ENCODE measurements at regions not wholly inside any gene's neighbourhood (a gene's known extent, or its start where the extent isn't known, plus 50 kb on each side); places are given as distances from the start of the nearest gene placed in this dataset.
A peak's percentile ranks its signal among the peaks of the same experiment; 100 is the strongest.

- FAIRE-seq, result no peak
- Histone ChIP-seq H3K27ac (ENCODE audit: low read depth in 2 of 2, low read length in 2 of 2) (no peak overlapping the region), H3K4me3 (ENCODE audit: low read length in 3 of 3) (no peak overlapping the region), H3K36me3 (ENCODE audit: control insufficient read depth in 2 of 3, insufficient read depth in 3 of 3, low read length in 3 of 3) (no peaks in the 10 kb centered on the region), H3K9me3 (ENCODE audit: control insufficient read depth in 2 of 3, insufficient read depth in 1 of 3, low read length in 3 of 3) (no peaks in the 10 kb centered on the region), H3K4me1 (ENCODE audit: control insufficient read depth in 2 of 3, insufficient read depth in 2 of 3, low read depth in 1 of 3, low read length in 3 of 3) (peaks cover 0 to 7% (median 3%) of the 10 kb centered on the region in 3 donors), H3K9ac (ENCODE audit: low read length in 3 of 3) (no peak overlapping the region), H3K27me3 (ENCODE audit: control insufficient read depth, insufficient read depth, low read length) (no peaks in the 10 kb centered on the region)
- TF ChIP-seq, protein P1, sequence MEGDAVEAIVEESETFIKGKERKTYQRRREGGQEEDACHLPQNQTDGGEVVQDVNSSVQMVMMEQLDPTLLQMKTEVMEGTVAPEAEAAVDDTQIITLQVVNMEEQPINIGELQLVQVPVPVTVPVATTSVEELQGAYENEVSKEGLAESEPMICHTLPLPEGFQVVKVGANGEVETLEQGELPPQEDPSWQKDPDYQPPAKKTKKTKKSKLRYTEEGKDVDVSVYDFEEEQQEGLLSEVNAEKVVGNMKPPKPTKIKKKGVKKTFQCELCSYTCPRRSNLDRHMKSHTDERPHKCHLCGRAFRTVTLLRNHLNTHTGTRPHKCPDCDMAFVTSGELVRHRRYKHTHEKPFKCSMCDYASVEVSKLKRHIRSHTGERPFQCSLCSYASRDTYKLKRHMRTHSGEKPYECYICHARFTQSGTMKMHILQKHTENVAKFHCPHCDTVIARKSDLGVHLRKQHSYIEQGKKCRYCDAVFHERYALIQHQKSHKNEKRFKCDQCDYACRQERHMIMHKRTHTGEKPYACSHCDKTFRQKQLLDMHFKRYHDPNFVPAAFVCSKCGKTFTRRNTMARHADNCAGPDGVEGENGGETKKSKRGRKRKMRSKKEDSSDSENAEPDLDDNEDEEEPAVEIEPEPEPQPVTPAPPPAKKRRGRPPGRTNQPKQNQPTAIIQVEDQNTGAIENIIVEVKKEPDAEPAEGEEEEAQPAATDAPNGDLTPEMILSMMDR (IDR thresholded peaks at IDR 0.05; ENCODE audit: borderline replicate concordance, extremely low read depth, insufficient read depth), result no peak
- DNase-seq, result no peak
- intact Hi-C loops (cut with DNase I), result no loop called here
These were observed 417.8 kb upstream of the INTU start for GRCh38 chr4:127214931-127215330.

DNA sequence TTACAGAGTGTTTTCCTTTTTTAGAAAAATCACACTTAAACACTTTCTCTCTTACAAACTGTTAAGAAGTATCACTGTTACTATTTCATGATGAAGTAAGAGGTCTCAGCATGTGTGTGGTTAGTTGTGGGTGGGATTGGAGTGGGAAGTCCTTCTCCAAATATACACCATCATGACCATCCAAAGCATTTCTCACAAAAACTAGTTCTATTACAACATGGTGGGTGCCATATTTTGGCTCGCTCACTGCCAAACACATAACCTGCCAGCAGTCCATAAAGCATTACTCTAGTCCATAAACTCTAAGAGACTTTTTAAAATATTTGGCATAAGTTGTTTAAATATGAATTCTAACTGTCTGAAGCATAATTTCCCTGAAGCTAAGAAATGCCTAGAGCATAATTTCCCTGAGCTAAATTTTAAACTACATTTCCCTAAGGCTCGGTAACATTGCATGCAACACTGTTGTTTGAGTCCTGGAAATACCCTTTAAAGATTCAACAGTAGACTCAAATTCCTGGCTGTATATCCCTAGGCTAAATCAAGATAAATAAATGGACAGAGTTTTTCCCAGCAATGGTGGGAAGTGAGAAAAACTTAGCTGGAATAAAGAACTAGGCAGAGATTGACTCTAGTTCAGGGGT lies 415.0 kb upstream of the INTU start:
- peaks cover 0 to 3% (median 2%) of the 10 kb centered on the region in 3 donors for H3K4me1 ChIP-seq (ENCODE audit: control insufficient read depth in 2 of 3, insufficient read depth in 2 of 3, low read depth in 1 of 3, low read length in 3 of 3)
- intact Hi-C loops (cut with DNase I), result no loop called here
- DNase-seq, result no peak
- H3K27ac ChIP-seq (ENCODE audit: low read depth in 2 of 2, low read length in 2 of 2), result no peak overlapping the region
- no peaks in the 10 kb centered on the region for H3K27me3 ChIP-seq (ENCODE audit: control insufficient read depth, insufficient read depth, low read length)
- no peaks in the 10 kb centered on the region for H3K36me3 ChIP-seq (ENCODE audit: control insufficient read depth in 2 of 3, insufficient read depth in 3 of 3, low read length in 3 of 3)
- H3K9me3 ChIP-seq (ENCODE audit: control insufficient read depth in 2 of 3, insufficient read depth in 1 of 3, low read length in 3 of 3), result no peaks in the 10 kb centered on the region
- FAIRE-seq, result no peak
- no peak overlapping the region for H3K4me3 ChIP-seq (ENCODE audit: low read length in 3 of 3)
- no peak overlapping the region for H3K9ac ChIP-seq (ENCODE audit: low read length in 3 of 3)
- TF ChIP-seq, protein P1 (IDR thresholded peaks at IDR 0.05; ENCODE audit: borderline replicate concordance, extremely low read depth, insufficient read depth), result no peak

DNA sequence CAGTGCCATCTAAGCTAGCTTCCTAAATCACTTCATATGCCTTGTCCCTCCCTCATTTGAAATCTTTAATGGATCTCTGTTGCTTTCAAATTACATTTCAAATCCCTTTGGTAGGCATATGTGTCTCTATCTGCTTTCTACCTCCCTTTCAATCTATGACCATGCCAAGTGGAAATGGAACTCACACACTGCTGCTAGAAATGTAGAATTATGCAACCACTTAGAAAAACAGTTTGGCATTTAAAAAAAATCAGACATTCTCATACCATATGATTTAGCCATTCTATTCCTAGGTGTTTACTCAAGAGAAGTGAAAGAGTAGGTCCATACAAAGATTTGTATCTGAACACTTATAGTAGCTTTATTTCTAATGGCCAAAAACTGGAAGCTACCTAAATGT lies 413.5 kb upstream of the INTU start:
- TF ChIP-seq, protein P1 (IDR thresholded peaks at IDR 0.05; ENCODE audit: borderline replicate concordance, extremely low read depth, insufficient read depth), result no peak
- H3K4me3 ChIP-seq (ENCODE audit: low read length in 3 of 3), result no peak overlapping the region
- no peaks in the 10 kb centered on the region for H3K9me3 ChIP-seq (ENCODE audit: control insufficient read depth in 2 of 3, insufficient read depth in 1 of 3, low read length in 3 of 3)
- no peak for FAIRE-seq
- H3K9ac ChIP-seq (ENCODE audit: low read length in 3 of 3), result no peak overlapping the region
- intact Hi-C loops (cut with DNase I), result no loop called here
- no peak for DNase-seq
- no peak overlapping the region for H3K27ac ChIP-seq (ENCODE audit: low read depth in 2 of 2, low read length in 2 of 2)
- no peaks in the 10 kb centered on the region for H3K27me3 ChIP-seq (ENCODE audit: control insufficient read depth, insufficient read depth, low read length)
- H3K4me1 ChIP-seq (ENCODE audit: control insufficient read depth in 2 of 3, insufficient read depth in 2 of 3, low read depth in 1 of 3, low read length in 3 of 3), result peaks cover 0 to under 1% (median 0%) of the 10 kb centered on the region in 3 donors
- no peaks in the 10 kb centered on the region for H3K36me3 ChIP-seq (ENCODE audit: control insufficient read depth in 2 of 3, insufficient read depth in 3 of 3, low read length in 3 of 3)

- H3K9me3 ChIP-seq (ENCODE audit: control insufficient read depth in 2 of 3, insufficient read depth in 1 of 3, low read length in 3 of 3), result no peaks in the 10 kb centered on the region
- H3K27ac ChIP-seq (ENCODE audit: low read depth in 2 of 2, low read length in 2 of 2), result no peak overlapping the region
- H3K27me3 ChIP-seq (ENCODE audit: control insufficient read depth, insufficient read depth, low read length), result no peaks in the 10 kb centered on the region
- no peaks in the 10 kb centered on the region for H3K4me1 ChIP-seq (ENCODE audit: control insufficient read depth in 2 of 3, insufficient read depth in 2 of 3, low read depth in 1 of 3, low read length in 3 of 3)
- H3K36me3 ChIP-seq (ENCODE audit: control insufficient read depth in 2 of 3, insufficient read depth in 3 of 3, low read length in 3 of 3), result no peaks in the 10 kb centered on the region
- DNase-seq (peak in 1 of 5 donors; percentile 49), FAIRE-seq (no peak)
- H3K9ac ChIP-seq (ENCODE audit: low read length in 3 of 3), result no peak overlapping the region
- H3K4me3 ChIP-seq (ENCODE audit: low read length in 3 of 3), result no peak overlapping the region
- TF ChIP-seq, protein P1 (IDR thresholded peaks at IDR 0.05; ENCODE audit: borderline replicate concordance, extremely low read depth, insufficient read depth), result no peak
- intact Hi-C loops (cut with DNase I), result no loop called here
These were observed 408.2 kb upstream of the INTU start for GRCh38 chr4:127224556-127224955.

Data from kidney (tissue), 13 donors.